Lung (tissue), 12 donors: ENCODE measurements at regions not wholly inside any gene's neighbourhood (a gene's known extent, or its start where the extent isn't known, plus 50 kb on each side); places are given as distances from the start of the nearest gene placed in this dataset. TPM values are rescaled to one million over a fixed set of nuclear protein-coding genes. Genes with fewer than 3 reads are reported as not detected.

Experiments
- ATAC-seq: fragments of 200-7000 bp; cut with Tn5 transposase; one replicate; pipeline ENCODE4 v1.9.1; 2020; ENCODE audit warnings: moderate number of reproducible peaks; ENCODE audit not compliant: insufficient read depth, low FRiP score
- DNase-seq, 3 donors: peaks; one replicate each; pipeline ENCODE4 v3.0.0-alpha.2; 2013 to 2017
- H3K27ac ChIP-seq, 2 donors: one replicate each; pipeline ENCODE4 v1.5.1; 2013; ENCODE audit warnings: mild to moderate bottlenecking in 2 of 2, moderate library complexity in 2 of 2, control low read depth in 1 of 2, inconsistent platforms in 1 of 2, low read depth in 1 of 2, low read length in 1 of 2
- H3K27me3 ChIP-seq, 3 donors: one replicate each; pipeline ENCODE4 v1.5.1; 2013; ENCODE audit warnings: low read length in 2 of 3; ENCODE audit not compliant: control insufficient read depth in 3 of 3, insufficient read depth in 3 of 3
- H3K36me3 ChIP-seq, 4 donors: one replicate each; pipeline ENCODE4 v1.5.1; 2013; ENCODE audit warnings: low read length in 4 of 4, mild to moderate bottlenecking in 1 of 4, moderate library complexity in 1 of 4; ENCODE audit not compliant: control insufficient read depth in 4 of 4, insufficient read depth in 4 of 4
- H3K4me1 ChIP-seq, 5 donors: one replicate each; pipeline ENCODE4 v1.5.1; 2013; ENCODE audit warnings: low read length in 5 of 5, mild to moderate bottlenecking in 2 of 5, moderate library complexity in 1 of 5; ENCODE audit not compliant: control insufficient read depth in 5 of 5, insufficient read depth in 5 of 5
- H3K4me3 ChIP-seq: one replicate; pipeline ENCODE4 v1.5.1; 2013; ENCODE audit warnings: mild to moderate bottlenecking, control low read depth, moderate library complexity
- H3K9ac ChIP-seq, 2 donors: one replicate each; pipeline ENCODE4 v1.5.1; 2013; ENCODE audit warnings: low read length in 2 of 2, control low read depth in 1 of 2; ENCODE audit not compliant: insufficient read depth in 1 of 2
- H3K9me3 ChIP-seq, 4 donors: one replicate each; pipeline ENCODE4 v1.5.1; 2013; ENCODE audit warnings: low read length in 3 of 4, mild to moderate bottlenecking in 1 of 4, moderate library complexity in 1 of 4; ENCODE audit not compliant: control insufficient read depth in 4 of 4, insufficient read depth in 3 of 4
- CTCF ChIP-seq: IDR thresholded peaks from 2 replicates; pipeline ENCODE4 v1.5.1; 2012; ENCODE audit warnings: mild to moderate bottlenecking; ENCODE audit errors: control extremely low read depth, extremely low read depth
- WGBS, 2 donors: extraction: QIAGEN DNeasy Blood & Tissue Kit; methylation state at CpG; one replicate each; pipeline ENCODE4 v1.1.7; 2013; 5-methylcytosine and 5-hydroxymethylcytosine counted together
- small RNA-seq: library from RNA; depleted of rRNA; stranded (forward); fragments of <200 nt; gene quantifications from one replicate; pipeline ENCODE3, GENCODE V24; 2014; ENCODE audit warnings: low replicate concordance
- donor health status: control.
- donor health status: control.
- donor health status: Bipolar disorder and iron deficiency.
- donor health status: healthy.
- donor health status: DM: yes; HTN: yes; CAD: no.

DNA sequence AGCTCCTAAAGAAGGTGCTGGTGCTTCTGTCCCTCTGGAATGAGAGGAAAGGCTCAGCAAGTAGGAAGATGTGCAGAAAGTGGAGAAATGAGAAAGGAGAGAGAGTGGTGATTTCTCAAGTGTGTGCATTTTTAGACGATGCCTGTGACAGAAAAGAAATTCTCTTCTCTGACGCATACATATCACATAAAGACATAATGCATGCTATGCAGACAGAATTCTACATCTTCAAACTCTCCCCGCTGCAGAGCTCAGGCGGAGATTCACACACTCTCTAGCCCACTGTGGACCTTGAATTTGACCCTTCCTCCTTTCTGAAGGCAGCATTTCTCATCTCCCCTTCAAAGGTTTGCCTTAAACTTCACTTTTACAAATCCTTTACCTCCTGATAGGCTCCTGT lies 52.0 kb upstream of the CAMK1G start:
- no peaks in the 10 kb centered on the region for H3K9me3 ChIP-seq
- no peak for DNase-seq
- no peak for TF ChIP-seq CTCF
- no peaks in the 10 kb centered on the region for H3K36me3 ChIP-seq
- no peak overlapping the region for H3K9ac ChIP-seq
- peaks cover 0 to 6% (median 3%) of the 10 kb centered on the region in 3 donors for H3K27me3 ChIP-seq
- peaks cover 0 to 12% (median 0%) of the 10 kb centered on the region in 5 donors for H3K4me1 ChIP-seq
- WGBS, 2 donors = 84 to 85% methylated on average over 4 of the region's 4 CpGs
- no peak overlapping the region for H3K27ac ChIP-seq
- no peak for ATAC-seq
- H3K4me3 ChIP-seq = no peak overlapping the region

Small RNA genes lying in the stretch of these regions (small RNA-seq; reads per million reads assigned to genes)
- gene AC104465.1 = not detected
